Muscle layer of colon (tissue), 2 donors: ENCODE measurements at regions not wholly inside any gene's neighbourhood (a gene's known extent, or its start where the extent isn't known, plus 50 kb on each side); places are given as distances from the start of the nearest gene placed in this dataset.

ENCODE experiments used
- H3K27ac ChIP-seq: one replicate; pipeline ENCODE4 v1.7.0; 2013; ENCODE audit warnings: low read depth, mild to moderate bottlenecking, low read length, moderate library complexity
- H3K27me3 ChIP-seq, 2 donors: one replicate each; pipeline ENCODE4 v1.7.0; 2013; ENCODE audit warnings: low read length in 2 of 2, mild to moderate bottlenecking in 2 of 2; ENCODE audit not compliant: insufficient read depth in 2 of 2, control insufficient read depth in 1 of 2
- H3K36me3 ChIP-seq: one replicate; pipeline ENCODE4 v1.7.0; 2013; ENCODE audit warnings: mild to moderate bottlenecking, low read length; ENCODE audit not compliant: insufficient read depth
- H3K4me1 ChIP-seq: one replicate; pipeline ENCODE4 v1.7.0; 2013; ENCODE audit warnings: mild to moderate bottlenecking, low read length; ENCODE audit not compliant: insufficient read depth
- H3K4me3 ChIP-seq, 2 donors: one replicate each; pipeline ENCODE4 v1.7.0; 2013; ENCODE audit warnings: low read length in 2 of 2, low read depth in 1 of 2, mild to moderate bottlenecking in 1 of 2, moderate library complexity in 1 of 2
- H3K9ac ChIP-seq: one replicate; pipeline ENCODE4 v1.7.0; 2013; ENCODE audit warnings: low read length
- H3K9me3 ChIP-seq: one replicate; pipeline ENCODE4 v1.7.0; 2013; ENCODE audit warnings: mild to moderate bottlenecking, low read length
- donor health status: abdominal sarcoma.
- donor health status: Adenocarcinoma of cecum.

- Histone ChIP-seq H3K27me3 (no peaks in the 10 kb centered on the region), H3K4me3 (no peak overlapping the region), H3K9me3 (no peaks in the 10 kb centered on the region), H3K36me3 (no peaks in the 10 kb centered on the region), H3K27ac (no peak overlapping the region), H3K9ac (no peak overlapping the region), H3K4me1 (no peaks in the 10 kb centered on the region)
These were observed 73.9 kb upstream of the SOX9 start for GRCh38 chr17:72046643-72047612.

- H3K9me3 ChIP-seq, result no peaks in the 10 kb centered on the region
- H3K4me3 ChIP-seq, result no peak overlapping the region
- H3K9ac ChIP-seq, result no peak overlapping the region
- no peaks in the 10 kb centered on the region for H3K27me3 ChIP-seq
- no peak overlapping the region for H3K27ac ChIP-seq
- H3K4me1 ChIP-seq, result peaks cover 8% of the 10 kb centered on the region
- H3K36me3 ChIP-seq, result no peaks in the 10 kb centered on the region
These were observed 70.9 kb upstream of the SOX9 start for GRCh38 chr17:72049914-72050313.

DNA sequence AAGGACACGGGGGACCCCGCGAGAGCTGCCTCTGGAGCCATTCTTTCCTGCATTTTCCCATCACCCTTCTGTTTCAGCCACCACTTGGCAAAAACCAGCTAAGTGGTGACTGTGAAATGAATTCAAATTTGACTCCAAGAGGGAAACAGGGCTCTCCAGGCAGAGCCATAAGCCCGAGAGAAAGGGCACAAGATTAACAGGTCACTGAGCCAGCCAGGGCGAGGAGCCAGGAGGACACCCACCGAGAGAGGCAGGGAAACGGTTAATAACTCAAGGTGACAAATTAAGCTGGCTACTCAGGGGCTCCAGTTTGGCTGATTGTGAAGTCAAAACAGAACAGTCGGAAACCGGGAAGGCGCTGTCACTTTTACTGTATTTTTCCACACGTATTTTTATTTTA is 67.8 kb upstream of the SOX9 start:
- H3K9ac ChIP-seq, result no peak overlapping the region
- H3K4me3 ChIP-seq, result no peak overlapping the region

DNA sequence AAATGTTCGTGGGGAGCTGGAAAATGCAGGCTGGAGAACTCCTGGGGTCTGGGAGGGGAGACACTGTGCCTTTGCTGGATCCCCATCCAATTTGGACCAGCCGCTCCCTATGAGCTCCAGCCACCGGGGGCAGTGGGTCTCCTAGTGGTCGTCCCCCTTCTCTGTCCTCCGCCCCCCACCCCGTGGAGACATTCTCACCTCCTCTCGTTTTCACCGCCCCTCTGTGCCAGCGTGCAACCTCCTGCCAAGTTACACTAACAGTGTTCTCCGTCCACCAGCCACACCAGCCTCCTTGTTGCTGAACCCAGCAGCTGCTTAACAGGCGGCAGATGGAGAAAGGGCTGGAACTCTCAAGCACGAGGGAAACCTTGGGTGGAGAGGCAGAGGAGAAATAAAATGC is 67.4 kb upstream of the SOX9 start:
- no peak overlapping the region for H3K4me3 ChIP-seq
- no peaks in the 10 kb centered on the region for H3K27me3 ChIP-seq
- H3K4me1 ChIP-seq, result peaks cover 8% of the 10 kb centered on the region
- no peaks in the 10 kb centered on the region for H3K36me3 ChIP-seq
- H3K27ac ChIP-seq, result no peak overlapping the region
- no peaks in the 10 kb centered on the region for H3K9me3 ChIP-seq
- no peak overlapping the region for H3K9ac ChIP-seq

More for the DNA sequence above, 67.8 kb upstream of the SOX9 start:
- no peaks in the 10 kb centered on the region for H3K9me3 ChIP-seq
- H3K4me1 ChIP-seq, result peaks cover 8% of the 10 kb centered on the region
- H3K36me3 ChIP-seq, result no peaks in the 10 kb centered on the region
- H3K27me3 ChIP-seq, result no peaks in the 10 kb centered on the region
- no peak overlapping the region for H3K27ac ChIP-seq

- no peak overlapping the region for H3K4me3 ChIP-seq
- no peaks in the 10 kb centered on the region for H3K9me3 ChIP-seq
- H3K4me1 ChIP-seq, result peaks cover 8% of the 10 kb centered on the region
- H3K27ac ChIP-seq, result no peak overlapping the region
- no peaks in the 10 kb centered on the region for H3K36me3 ChIP-seq
- no peak overlapping the region for H3K9ac ChIP-seq
- no peaks in the 10 kb centered on the region for H3K27me3 ChIP-seq
These were observed 64.7 kb upstream of the SOX9 start for GRCh38 chr17:72056155-72056554.

GRCh38 chr17:72056727-72057290 is 64.0 kb upstream of the SOX9 start:
- Histone ChIP-seq H3K27ac (no peak overlapping the region), H3K36me3 (no peaks in the 10 kb centered on the region), H3K4me1 (peaks cover 8% of the 10 kb centered on the region), H3K9ac (no peak overlapping the region), H3K4me3 (no peak overlapping the region), H3K27me3 (no peaks in the 10 kb centered on the region), H3K9me3 (no peaks in the 10 kb centered on the region)

DNA sequence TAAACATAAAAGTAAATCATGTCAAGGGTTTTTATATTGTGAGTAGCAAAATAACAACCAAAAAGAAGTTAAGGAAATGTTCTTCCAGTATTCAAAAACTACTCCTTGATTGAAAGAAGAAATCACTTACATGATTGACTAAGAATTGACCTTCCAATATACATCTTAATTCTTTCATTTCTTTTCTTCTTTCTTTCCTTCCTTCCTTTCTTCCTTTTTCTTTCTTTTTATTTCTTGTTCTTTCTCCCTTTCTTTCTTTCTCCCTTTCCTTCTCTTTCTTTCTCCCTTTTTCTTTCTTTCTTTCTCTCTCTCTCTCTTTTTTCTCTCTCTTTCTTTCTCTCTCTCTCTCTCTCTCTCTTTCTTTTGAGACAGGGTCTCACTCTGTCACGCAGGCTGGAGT is 60.7 kb upstream of the SOX9 start:
- Histone ChIP-seq H3K9me3 (no peaks in the 10 kb centered on the region), H3K36me3 (no peaks in the 10 kb centered on the region), H3K27me3 (no peaks in the 10 kb centered on the region), H3K9ac (no peak overlapping the region), H3K4me1 (no peaks in the 10 kb centered on the region), H3K27ac (no peak overlapping the region), H3K4me3 (no peak overlapping the region)

DNA sequence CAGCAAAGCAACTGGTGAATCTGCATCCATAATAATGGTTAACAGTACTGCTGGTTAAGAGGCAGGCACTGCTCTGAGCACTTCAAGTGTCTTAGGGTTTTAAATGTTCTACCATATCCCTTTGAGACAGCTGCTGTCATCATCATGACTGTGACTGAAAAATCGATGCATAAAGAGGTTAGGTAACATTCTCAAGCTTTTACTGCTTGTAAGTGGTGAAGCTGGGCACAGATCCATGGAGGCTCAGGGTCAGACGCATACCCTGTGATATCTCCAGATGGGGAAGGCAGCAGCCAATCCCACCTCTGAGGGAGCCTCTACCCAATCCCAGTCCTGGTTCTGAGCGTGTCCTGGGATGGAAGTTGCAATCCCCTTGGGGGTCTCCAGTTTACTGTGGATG is 57.6 kb upstream of the SOX9 start:
- H3K4me3 ChIP-seq, result no peak overlapping the region
- no peaks in the 10 kb centered on the region for H3K27me3 ChIP-seq
- no peaks in the 10 kb centered on the region for H3K36me3 ChIP-seq
- H3K9ac ChIP-seq, result no peak overlapping the region
- H3K9me3 ChIP-seq, result no peaks in the 10 kb centered on the region
- H3K27ac ChIP-seq, result no peak overlapping the region
- H3K4me1 ChIP-seq, result no peaks in the 10 kb centered on the region

- H3K27me3 ChIP-seq, result no peaks in the 10 kb centered on the region
- no peak overlapping the region for H3K4me3 ChIP-seq
- H3K36me3 ChIP-seq, result no peaks in the 10 kb centered on the region
- H3K27ac ChIP-seq, result no peak overlapping the region
- no peaks in the 10 kb centered on the region for H3K4me1 ChIP-seq
- H3K9ac ChIP-seq, result no peak overlapping the region
- no peaks in the 10 kb centered on the region for H3K9me3 ChIP-seq
These were observed 56.9 kb upstream of the SOX9 start for GRCh38 chr17:72063756-72064450.

GRCh38 chr17:72064606-72065193 is 56.1 kb upstream of the SOX9 start:
- H3K9me3 ChIP-seq, result no peaks in the 10 kb centered on the region
- no peak overlapping the region for H3K9ac ChIP-seq
- no peak overlapping the region for H3K27ac ChIP-seq
- no peak overlapping the region for H3K4me3 ChIP-seq
- peaks cover 3% of the 10 kb centered on the region for H3K4me1 ChIP-seq
- H3K36me3 ChIP-seq, result no peaks in the 10 kb centered on the region
- no peaks in the 10 kb centered on the region for H3K27me3 ChIP-seq

DNA sequence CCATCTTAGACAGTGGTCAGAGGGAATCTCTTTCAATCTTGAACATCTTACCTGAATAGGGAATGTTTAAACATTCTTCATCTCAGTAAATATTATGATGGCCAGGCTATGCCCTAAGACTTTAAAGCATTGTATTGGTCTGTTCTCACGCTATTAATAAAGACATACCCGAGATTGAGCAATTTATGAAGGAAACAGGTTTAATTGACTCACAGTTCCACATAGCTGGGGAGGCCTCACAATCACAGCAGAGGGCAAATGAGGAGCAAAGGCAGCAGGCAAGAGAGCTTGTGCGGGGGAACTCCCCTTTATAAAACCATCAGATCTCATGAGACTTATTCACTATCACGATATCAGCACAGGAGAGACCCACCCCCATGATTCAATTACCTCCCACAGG is 55.3 kb upstream of the SOX9 start:
- H3K27ac ChIP-seq, result no peak overlapping the region
- H3K9me3 ChIP-seq, result no peaks in the 10 kb centered on the region
- no peak overlapping the region for H3K9ac ChIP-seq
- peaks cover 9% of the 10 kb centered on the region for H3K4me1 ChIP-seq
- H3K27me3 ChIP-seq, result no peaks in the 10 kb centered on the region
- no peaks in the 10 kb centered on the region for H3K36me3 ChIP-seq
- no peak overlapping the region for H3K4me3 ChIP-seq
